ENCODE measurements at regions not wholly inside any gene's neighbourhood (a gene's known extent, or its start where the extent isn't known, plus 50 kb on each side); places are given as distances from the start of the nearest gene placed in this dataset.

DNA sequence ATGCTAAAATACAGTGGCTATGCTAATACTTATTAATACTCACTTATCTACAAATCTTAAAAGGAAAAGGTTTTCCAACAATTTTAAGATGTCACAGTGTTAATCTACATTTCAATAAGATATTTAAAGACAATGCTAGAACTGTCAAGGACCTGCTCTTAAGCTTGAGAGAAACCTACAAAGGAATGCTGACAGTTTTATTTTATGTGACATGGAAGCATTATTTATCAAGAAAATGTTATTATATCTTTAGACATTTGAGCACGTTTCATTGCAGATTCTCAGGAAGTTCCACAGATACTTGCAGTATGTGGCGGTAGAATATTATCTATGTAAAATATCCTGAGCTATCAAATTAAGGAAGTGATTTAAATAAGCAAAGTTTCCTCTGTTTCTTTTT, 1255.7 kb upstream of the ZEB2 start:
- no peak for DNase-seq (ENCODE audit: low read depth)
- TF ChIP-seq, protein P1, sequence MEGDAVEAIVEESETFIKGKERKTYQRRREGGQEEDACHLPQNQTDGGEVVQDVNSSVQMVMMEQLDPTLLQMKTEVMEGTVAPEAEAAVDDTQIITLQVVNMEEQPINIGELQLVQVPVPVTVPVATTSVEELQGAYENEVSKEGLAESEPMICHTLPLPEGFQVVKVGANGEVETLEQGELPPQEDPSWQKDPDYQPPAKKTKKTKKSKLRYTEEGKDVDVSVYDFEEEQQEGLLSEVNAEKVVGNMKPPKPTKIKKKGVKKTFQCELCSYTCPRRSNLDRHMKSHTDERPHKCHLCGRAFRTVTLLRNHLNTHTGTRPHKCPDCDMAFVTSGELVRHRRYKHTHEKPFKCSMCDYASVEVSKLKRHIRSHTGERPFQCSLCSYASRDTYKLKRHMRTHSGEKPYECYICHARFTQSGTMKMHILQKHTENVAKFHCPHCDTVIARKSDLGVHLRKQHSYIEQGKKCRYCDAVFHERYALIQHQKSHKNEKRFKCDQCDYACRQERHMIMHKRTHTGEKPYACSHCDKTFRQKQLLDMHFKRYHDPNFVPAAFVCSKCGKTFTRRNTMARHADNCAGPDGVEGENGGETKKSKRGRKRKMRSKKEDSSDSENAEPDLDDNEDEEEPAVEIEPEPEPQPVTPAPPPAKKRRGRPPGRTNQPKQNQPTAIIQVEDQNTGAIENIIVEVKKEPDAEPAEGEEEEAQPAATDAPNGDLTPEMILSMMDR (IDR thresholded peaks at IDR 0.05; ENCODE audit: control insufficient read depth, extremely low read depth, insufficient read depth) = no peak
- no peak overlapping the region for H3K4me3 ChIP-seq (ENCODE audit: low read depth, low read length)

DNA sequence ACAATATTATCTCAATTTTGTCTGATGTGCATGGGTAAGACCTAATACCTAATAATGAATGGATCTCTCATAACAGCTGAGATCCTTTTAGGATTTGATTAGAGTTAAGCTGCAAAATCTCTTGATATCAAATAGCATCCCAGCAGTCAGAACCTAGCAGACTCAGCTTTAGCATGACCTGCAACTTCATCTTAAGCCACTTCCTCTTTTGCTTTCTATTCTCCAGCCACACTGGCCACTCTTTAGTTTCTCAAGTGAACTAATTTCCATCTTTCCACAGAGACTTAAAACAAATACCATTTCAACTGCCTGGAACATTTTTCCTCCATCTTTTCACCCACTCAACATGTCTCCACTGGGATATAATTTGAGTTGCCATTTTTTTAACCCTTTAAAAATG, 1251.6 kb upstream of the ZEB2 start:
- TF ChIP-seq, protein P1 (IDR thresholded peaks at IDR 0.05; ENCODE audit: control insufficient read depth, extremely low read depth, insufficient read depth) = no peak
- H3K4me3 ChIP-seq (ENCODE audit: low read depth, low read length) = no peak overlapping the region
- DNase-seq (ENCODE audit: low read depth) = no peak

DNA sequence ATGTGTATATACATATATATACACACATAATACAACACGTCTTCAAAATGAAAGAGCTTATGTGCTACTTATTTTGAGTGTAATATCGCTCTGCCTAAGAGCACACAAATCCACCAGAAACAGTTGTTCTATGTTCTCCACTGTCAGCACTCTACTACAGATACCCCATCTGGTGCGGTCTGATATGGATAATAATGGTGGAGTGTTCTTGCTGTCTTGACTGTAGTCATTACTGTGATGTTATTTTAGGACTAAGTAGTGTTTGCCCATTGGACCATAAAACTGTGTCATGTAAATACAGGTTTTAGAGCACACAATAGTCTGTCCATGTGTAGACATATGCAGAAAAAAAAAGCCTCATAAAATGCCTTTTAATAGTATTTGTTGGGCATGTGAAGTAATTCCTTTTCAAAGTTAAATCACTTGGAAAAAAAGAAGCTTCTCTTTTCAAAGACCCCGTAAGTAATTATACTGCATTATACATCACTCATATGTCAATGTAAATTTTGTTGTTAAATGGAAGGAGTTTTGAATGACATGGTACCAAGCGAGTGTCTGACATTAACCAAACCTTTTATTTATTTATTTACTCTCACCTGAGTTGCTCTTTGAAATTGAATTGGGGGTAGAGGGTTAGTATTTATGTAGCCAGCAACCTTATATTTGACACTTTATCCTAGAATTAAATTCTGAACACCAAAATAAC, 1249.2 kb upstream of the ZEB2 start:
- H3K4me3 ChIP-seq (ENCODE audit: low read depth, low read length) = no peak overlapping the region
- peak; percentile 59 for DNase-seq (ENCODE audit: low read depth)
- TF ChIP-seq, protein P1 (IDR thresholded peaks at IDR 0.05; ENCODE audit: control insufficient read depth, extremely low read depth, insufficient read depth) = no peak

DNA sequence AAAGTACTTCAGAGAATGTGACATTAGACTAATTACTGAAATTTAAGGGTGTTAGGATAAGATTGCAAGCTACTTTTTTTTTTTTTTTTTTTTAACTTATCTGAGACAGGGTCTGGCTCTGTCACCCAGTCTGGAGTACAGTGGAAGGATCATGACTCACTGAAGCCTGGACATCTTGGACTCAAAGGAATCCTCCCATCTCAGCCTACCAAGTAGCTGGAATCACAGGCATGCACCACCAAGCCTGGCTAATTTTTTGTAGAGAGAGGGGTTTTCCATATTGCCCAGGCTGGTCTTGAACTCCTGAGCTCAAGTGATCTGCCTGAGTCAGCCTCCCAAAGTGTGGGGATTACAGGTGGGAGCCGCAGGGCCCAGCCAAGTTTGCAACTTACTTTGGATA, 1246.0 kb upstream of the ZEB2 start:
- TF ChIP-seq, protein P1 (IDR thresholded peaks at IDR 0.05; ENCODE audit: control insufficient read depth, extremely low read depth, insufficient read depth) = no peak
- H3K4me3 ChIP-seq (ENCODE audit: low read depth, low read length) = no peak overlapping the region
- DNase-seq (ENCODE audit: low read depth) = no peak

DNA sequence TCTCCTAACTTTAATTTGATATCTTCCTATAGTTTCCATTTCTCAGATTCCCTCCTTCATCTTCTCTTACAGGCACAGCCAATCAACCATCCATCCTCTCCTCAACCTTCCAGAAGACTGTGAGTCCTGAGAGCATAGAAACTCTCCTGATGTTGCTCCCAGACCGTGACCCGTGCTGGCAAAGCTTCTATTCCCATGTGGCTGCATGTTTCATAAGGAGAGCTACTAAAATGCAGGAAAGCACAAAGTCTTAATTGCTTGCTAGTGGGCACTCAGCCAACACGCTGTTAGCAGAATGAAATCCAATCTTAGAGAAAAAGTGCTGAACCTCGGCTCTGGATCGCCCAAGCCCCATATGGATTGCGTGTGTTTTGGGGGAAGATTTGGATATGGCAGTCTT, 1244.7 kb upstream of the ZEB2 start:
- H3K4me3 ChIP-seq (ENCODE audit: low read depth, low read length) = no peak overlapping the region
- DNase-seq (ENCODE audit: low read depth) = no peak
- TF ChIP-seq, protein P1 (IDR thresholded peaks at IDR 0.05; ENCODE audit: control insufficient read depth, extremely low read depth, insufficient read depth) = no peak

DNA sequence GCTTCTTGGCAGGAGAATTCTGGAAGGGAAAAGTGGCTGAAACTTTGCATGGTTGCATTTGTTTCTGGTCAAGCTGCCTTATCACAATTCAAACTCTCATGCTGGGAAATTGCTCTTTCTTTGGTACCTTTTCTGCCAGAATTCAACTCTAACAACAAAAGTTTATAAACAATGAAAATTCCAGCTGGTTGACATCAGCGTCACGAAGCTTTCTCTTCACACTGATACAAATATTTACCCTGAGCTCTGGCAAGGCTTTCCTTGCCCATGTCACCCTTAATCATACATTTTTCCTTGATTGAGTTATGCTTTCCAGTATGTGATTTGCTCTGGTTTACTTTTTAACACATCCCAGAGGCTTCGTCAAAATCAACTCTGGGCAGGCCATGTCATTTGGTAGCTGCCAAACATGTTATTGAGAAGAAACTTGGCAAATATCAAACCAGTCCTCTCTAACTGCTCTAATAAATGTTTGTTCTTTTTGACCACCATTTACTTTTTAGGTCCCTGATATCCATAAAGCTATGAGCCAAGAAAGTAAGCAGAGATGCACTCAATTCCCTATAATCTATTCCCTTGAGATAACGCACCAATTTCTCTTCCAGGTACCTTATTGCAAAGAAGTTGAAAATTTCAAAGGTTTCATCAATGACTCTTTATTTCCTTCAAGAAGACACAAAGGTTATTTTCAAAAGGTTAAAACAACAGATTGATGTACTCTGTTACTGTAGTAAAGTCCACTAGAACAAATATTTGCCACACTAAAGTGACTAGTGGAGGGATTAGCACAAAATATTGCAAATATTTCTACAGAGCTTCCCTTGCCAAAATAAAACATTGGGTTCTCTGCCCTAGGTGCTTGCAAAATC, 1241.1 kb upstream of the ZEB2 start:
- H3K4me3 ChIP-seq (ENCODE audit: low read depth, low read length) = no peak overlapping the region
- TF ChIP-seq, protein P1 (IDR thresholded peaks at IDR 0.05; ENCODE audit: control insufficient read depth, extremely low read depth, insufficient read depth) = no peak
- no peak for DNase-seq (ENCODE audit: low read depth)
